GM23338 (cell line): ENCODE measurements at regions not wholly inside any gene's neighbourhood (a gene's known extent, or its start where the extent isn't known, plus 50 kb on each side); places are given as distances from the start of the nearest gene placed in this dataset.

Experiments used
- ATAC-seq: fragments of 200-7000 bp; cut with Tn5 transposase; 3 replicates; pipeline ENCODE4 v1.9.1; 2020
- DNase-seq: peaks from one replicate; pipeline ENCODE4 v3.0.0-alpha.2; 2015; ENCODE audit warnings: low spot score
- H2AFZ ChIP-seq: fragments of 200-600 bp; sonication (generic); 2 replicates; pipeline ENCODE4 v1.8.0; 2016; ENCODE audit warnings: antibody characterized with exemption, mild to moderate bottlenecking, moderate library complexity
- H3F3A ChIP-seq: fragments of 200-600 bp; sonication (generic); replicated peaks from 2 replicates; pipeline ENCODE4 v1.8.0; 2017; ENCODE audit warnings: antibody characterized with exemption, mixed run types, low read depth
- H3K27ac ChIP-seq: fragments of 200-600 bp; sonication (generic); 2 replicates; pipeline ENCODE4 v1.6.1; 2016; ENCODE audit warnings: low read depth
- H3K27me3 ChIP-seq: fragments of 200-600 bp; sonication (generic); 2 replicates; pipeline ENCODE4 v1.8.0; 2016; ENCODE audit warnings: mild to moderate bottlenecking, mixed run types, moderate library complexity; ENCODE audit not compliant: insufficient read depth
- H3K36me3 ChIP-seq: fragments of 200-600 bp; sonication (generic); 2 replicates; pipeline ENCODE4 v1.8.0; 2016; ENCODE audit warnings: mild to moderate bottlenecking; ENCODE audit not compliant: insufficient read depth
- H3K4me1 ChIP-seq: fragments of 200-600 bp; sonication (generic); 2 replicates; pipeline ENCODE4 v1.8.0; 2016; ENCODE audit warnings: mild to moderate bottlenecking, moderate library complexity; ENCODE audit not compliant: insufficient read depth
- H3K4me2 ChIP-seq: fragments of 200-600 bp; sonication (generic); 2 replicates; pipeline ENCODE4 v1.7.1; 2017; ENCODE audit warnings: mixed run types
- H3K4me3 ChIP-seq: fragments of 200-600 bp; sonication (generic); 2 replicates; pipeline ENCODE4 v1.6.1; 2016; ENCODE audit warnings: mixed run types
- H3K79me2 ChIP-seq: fragments of 200-600 bp; sonication (generic); replicated peaks from 2 replicates; pipeline ENCODE4 v1.8.0; 2017; ENCODE audit warnings: mild to moderate bottlenecking; ENCODE audit not compliant: insufficient read depth
- H3K9me2 ChIP-seq: fragments of 200-600 bp; sonication (generic); 2 replicates; pipeline ENCODE4 v1.8.0; 2017; ENCODE audit not compliant: insufficient read depth
- H4K20me1 ChIP-seq: fragments of 200-600 bp; sonication (generic); replicated peaks from 2 replicates; pipeline ENCODE4 v1.8.0; 2017; ENCODE audit warnings: mild to moderate bottlenecking; ENCODE audit not compliant: insufficient read depth
- H3K27ac Mint-ChIP-seq: 2 replicates; pipeline ENCODE4 v1.8.0; 2020; ENCODE audit warnings: inconsistent platforms, mild to moderate bottlenecking, moderate library complexity, mixed read lengths
- H3K27me3 Mint-ChIP-seq: 3 replicates; pipeline ENCODE4 v1.8.0; 2022; ENCODE audit warnings: low read depth, mild to moderate bottlenecking, moderate library complexity, mixed read lengths, inconsistent platforms; ENCODE audit not compliant: insufficient read depth, poor library complexity
- H3K36me3 Mint-ChIP-seq: 3 replicates; pipeline ENCODE4 v1.8.0; 2021; ENCODE audit warnings: low read depth, mild to moderate bottlenecking, inconsistent platforms, moderate library complexity, mixed read lengths
- H3K4me1 Mint-ChIP-seq: 3 replicates; pipeline ENCODE4 v1.8.0; 2020; ENCODE audit warnings: mild to moderate bottlenecking, inconsistent platforms, mixed read lengths
- H3K4me3 Mint-ChIP-seq: 3 replicates; pipeline ENCODE4 v1.8.0; 2021; ENCODE audit warnings: moderate library complexity, mild to moderate bottlenecking, inconsistent platforms, mixed read lengths
- H3K9me3 Mint-ChIP-seq: 3 replicates; pipeline ENCODE4 v1.8.0; 2020; ENCODE audit warnings: moderate library complexity, mild to moderate bottlenecking, inconsistent platforms, mixed read lengths
- CREB1 ChIP-seq: fragments of 250-450 bp; sonication (Bioruptor Pico); IDR thresholded peaks from 2 replicates; pipeline ENCODE4 v1.5.0; 2020; ENCODE audit warnings: low read depth, mild to moderate bottlenecking, moderate library complexity
- ETS1 ChIP-seq: IDR thresholded peaks from 2 replicates; pipeline ENCODE4 v1.6.1; 2016; ENCODE audit warnings: antibody characterized with exemption
- EZH2 ChIP-seq: fragments of 200-600 bp; sonication (generic); IDR thresholded peaks from one replicate; pipeline ENCODE4 v1.8.0; 2017; ENCODE audit warnings: antibody characterized with exemption, mild to moderate bottlenecking, low read depth; ENCODE audit not compliant: unreplicated experiment
- JUNB ChIP-seq: IDR thresholded peaks from one replicate; pipeline ENCODE4 v1.6.1; 2016; ENCODE audit warnings: antibody characterized with exemption; ENCODE audit not compliant: unreplicated experiment
- POLR2AphosphoS5 ChIP-seq: IDR thresholded peaks from 2 replicates; pipeline ENCODE4 v1.6.1; 2016; ENCODE audit warnings: antibody characterized with exemption, low read depth
- STAT1 ChIP-seq: IDR thresholded peaks from one replicate; pipeline ENCODE4 v1.6.1; 2016; ENCODE audit warnings: antibody characterized with exemption; ENCODE audit not compliant: unreplicated experiment
- ZNF114 ChIP-seq: fragments of 250-450 bp; sonication (Bioruptor Pico); IDR thresholded peaks from 2 replicates; pipeline ENCODE4 v1.5.0; 2020; ENCODE audit warnings: mild to moderate bottlenecking, moderate library complexity
- ZNF331 ChIP-seq: fragments of 250-450 bp; sonication (Bioruptor Pico); IDR thresholded peaks from 2 replicates; pipeline ENCODE4 v1.5.0; 2020; ENCODE audit warnings: low read depth, mild to moderate bottlenecking, moderate library complexity
- ZNF462 ChIP-seq: fragments of 250-450 bp; sonication (Bioruptor Pico); IDR thresholded peaks from 2 replicates; pipeline ENCODE4 v1.5.0; 2020; ENCODE audit warnings: mild to moderate bottlenecking, moderate library complexity
- TF ChIP-seq, protein P1 (sequence below): IDR thresholded peaks from one replicate; pipeline ENCODE4 v1.6.1; 2018; ENCODE audit warnings: antibody characterized with exemption; ENCODE audit not compliant: unreplicated experiment

GRCh38 chr11:91163619-91164451 lies 941.0 kb upstream of the CHORDC1 start:
- DNase-seq = no peak
- H3K79me2 ChIP-seq = no peaks in the 10 kb centered on the region
- Mint-ChIP-seq H3K27ac (no peak overlapping the region), H3K4me3 (no peak overlapping the region), H3K9me3 (no peaks in the 10 kb centered on the region), H3K27me3 (peaks cover 2% of the 10 kb centered on the region), H3K4me1 (no peaks in the 10 kb centered on the region), H3K36me3 (no peaks in the 10 kb centered on the region)
- no peak overlapping the region for H3K27ac ChIP-seq
- H2AFZ ChIP-seq = peak overlapping the region; percentile 48; the same call in 1 of the 2 replicates
- TF ChIP-seq POLR2AphosphoS5 = no peak
- TF ChIP-seq, protein P1, sequence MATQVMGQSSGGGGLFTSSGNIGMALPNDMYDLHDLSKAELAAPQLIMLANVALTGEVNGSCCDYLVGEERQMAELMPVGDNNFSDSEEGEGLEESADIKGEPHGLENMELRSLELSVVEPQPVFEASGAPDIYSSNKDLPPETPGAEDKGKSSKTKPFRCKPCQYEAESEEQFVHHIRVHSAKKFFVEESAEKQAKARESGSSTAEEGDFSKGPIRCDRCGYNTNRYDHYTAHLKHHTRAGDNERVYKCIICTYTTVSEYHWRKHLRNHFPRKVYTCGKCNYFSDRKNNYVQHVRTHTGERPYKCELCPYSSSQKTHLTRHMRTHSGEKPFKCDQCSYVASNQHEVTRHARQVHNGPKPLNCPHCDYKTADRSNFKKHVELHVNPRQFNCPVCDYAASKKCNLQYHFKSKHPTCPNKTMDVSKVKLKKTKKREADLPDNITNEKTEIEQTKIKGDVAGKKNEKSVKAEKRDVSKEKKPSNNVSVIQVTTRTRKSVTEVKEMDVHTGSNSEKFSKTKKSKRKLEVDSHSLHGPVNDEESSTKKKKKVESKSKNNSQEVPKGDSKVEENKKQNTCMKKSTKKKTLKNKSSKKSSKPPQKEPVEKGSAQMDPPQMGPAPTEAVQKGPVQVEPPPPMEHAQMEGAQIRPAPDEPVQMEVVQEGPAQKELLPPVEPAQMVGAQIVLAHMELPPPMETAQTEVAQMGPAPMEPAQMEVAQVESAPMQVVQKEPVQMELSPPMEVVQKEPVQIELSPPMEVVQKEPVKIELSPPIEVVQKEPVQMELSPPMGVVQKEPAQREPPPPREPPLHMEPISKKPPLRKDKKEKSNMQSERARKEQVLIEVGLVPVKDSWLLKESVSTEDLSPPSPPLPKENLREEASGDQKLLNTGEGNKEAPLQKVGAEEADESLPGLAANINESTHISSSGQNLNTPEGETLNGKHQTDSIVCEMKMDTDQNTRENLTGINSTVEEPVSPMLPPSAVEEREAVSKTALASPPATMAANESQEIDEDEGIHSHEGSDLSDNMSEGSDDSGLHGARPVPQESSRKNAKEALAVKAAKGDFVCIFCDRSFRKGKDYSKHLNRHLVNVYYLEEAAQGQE = no peak
- TF ChIP-seq ZNF114 = no peak
- no peak for TF ChIP-seq STAT1
- TF ChIP-seq CREB1 (CRISPR knock-in tag) = no peak
- TF ChIP-seq ZNF462 = no peak
- TF ChIP-seq ZNF331 (CRISPR knock-in tag) = no peak
- TF ChIP-seq JUNB = no peak
- TF ChIP-seq ETS1 = no peak
- TF ChIP-seq EZH2 = no peak
- H3K36me3 ChIP-seq = no peaks in the 10 kb centered on the region
- ATAC-seq = no peak
- H3K4me1 ChIP-seq = no peaks in the 10 kb centered on the region
- H3K27me3 ChIP-seq = no peaks in the 10 kb centered on the region
- no peak overlapping the region for H3K4me3 ChIP-seq
- no peaks in the 10 kb centered on the region for H3K9me2 ChIP-seq
- H3K4me2 ChIP-seq = no peak overlapping the region
- H3F3A ChIP-seq = no peaks in the 10 kb centered on the region
- no peaks in the 10 kb centered on the region; the same call in 1 of the 2 replicates for H4K20me1 ChIP-seq
